ENCODE measurements at regions not wholly inside any gene's neighbourhood (a gene's known extent, or its start where the extent isn't known, plus 50 kb on each side); places are given as distances from the start of the nearest gene placed in this dataset.
"Not testable (repeated sequence)": the region's sequence is repeated elsewhere in the genome, so short reads cannot be mapped to it uniquely, and the experiment has no call there.

- TF ChIP-seq, protein P1, sequence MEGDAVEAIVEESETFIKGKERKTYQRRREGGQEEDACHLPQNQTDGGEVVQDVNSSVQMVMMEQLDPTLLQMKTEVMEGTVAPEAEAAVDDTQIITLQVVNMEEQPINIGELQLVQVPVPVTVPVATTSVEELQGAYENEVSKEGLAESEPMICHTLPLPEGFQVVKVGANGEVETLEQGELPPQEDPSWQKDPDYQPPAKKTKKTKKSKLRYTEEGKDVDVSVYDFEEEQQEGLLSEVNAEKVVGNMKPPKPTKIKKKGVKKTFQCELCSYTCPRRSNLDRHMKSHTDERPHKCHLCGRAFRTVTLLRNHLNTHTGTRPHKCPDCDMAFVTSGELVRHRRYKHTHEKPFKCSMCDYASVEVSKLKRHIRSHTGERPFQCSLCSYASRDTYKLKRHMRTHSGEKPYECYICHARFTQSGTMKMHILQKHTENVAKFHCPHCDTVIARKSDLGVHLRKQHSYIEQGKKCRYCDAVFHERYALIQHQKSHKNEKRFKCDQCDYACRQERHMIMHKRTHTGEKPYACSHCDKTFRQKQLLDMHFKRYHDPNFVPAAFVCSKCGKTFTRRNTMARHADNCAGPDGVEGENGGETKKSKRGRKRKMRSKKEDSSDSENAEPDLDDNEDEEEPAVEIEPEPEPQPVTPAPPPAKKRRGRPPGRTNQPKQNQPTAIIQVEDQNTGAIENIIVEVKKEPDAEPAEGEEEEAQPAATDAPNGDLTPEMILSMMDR (IDR thresholded peaks at IDR 0.05), result not testable (repeated sequence)
- not testable (repeated sequence) for TF ChIP-seq POLR2A (IDR thresholded peaks at IDR 0.05)
These were observed 311.1 kb upstream of the CNTNAP2 start for GRCh38 chr7:145805496-145805895.
